Hepatocyte (in vitro differentiated cells): ENCODE measurements at regions not wholly inside any gene's neighbourhood (a gene's known extent, or its start where the extent isn't known, plus 50 kb on each side); places are given as distances from the start of the nearest gene placed in this dataset.

Source experiments
- DNase-seq: peaks from one replicate; pipeline ENCODE4 v3.0.0-alpha.2; 2016; ENCODE audit warnings: low spot score
- H2AFZ ChIP-seq: fragments of 200-600 bp; sonication (generic); 2 replicates; pipeline ENCODE4 v1.6.0; 2016; ENCODE audit warnings: antibody characterized with exemption, mild to moderate bottlenecking
- H3K27ac ChIP-seq: fragments of 200-600 bp; sonication (generic); 2 replicates; pipeline ENCODE4 v1.5.1; 2016; ENCODE audit warnings: mild to moderate bottlenecking
- H3K27me3 ChIP-seq: fragments of 200-600 bp; sonication (generic); 2 replicates; pipeline ENCODE4 v1.6.1; 2016
- H3K36me3 ChIP-seq: fragments of 200-600 bp; sonication (generic); replicated peaks from 2 replicates; pipeline ENCODE4 v1.5.1; 2016; ENCODE audit warnings: low read depth; ENCODE audit not compliant: insufficient read depth
- H3K4me1 ChIP-seq: fragments of 200-600 bp; sonication (generic); 2 replicates; pipeline ENCODE4 v1.5.1; 2016; ENCODE audit warnings: mild to moderate bottlenecking, moderate library complexity; ENCODE audit not compliant: insufficient read depth
- H3K4me2 ChIP-seq: fragments of 200-600 bp; sonication (generic); 2 replicates; pipeline ENCODE4 v1.6.0; 2016
- H3K4me3 ChIP-seq: fragments of 200-600 bp; sonication (generic); 2 replicates; pipeline ENCODE4 v1.5.1; 2016; ENCODE audit warnings: mild to moderate bottlenecking
- H3K79me2 ChIP-seq: fragments of 200-600 bp; sonication (generic); 2 replicates; pipeline ENCODE4 v1.6.0; 2017; ENCODE audit warnings: mild to moderate bottlenecking
- H3K9me2 ChIP-seq: fragments of 200-600 bp; sonication (generic); replicated peaks from 2 replicates; pipeline ENCODE4 v1.6.0; 2017; ENCODE audit warnings: mild to moderate bottlenecking; ENCODE audit not compliant: insufficient read depth
- H3K9me3 ChIP-seq: fragments of 200-600 bp; sonication (generic); 2 replicates; pipeline ENCODE4 v1.5.1; 2016; ENCODE audit warnings: low read depth, mild to moderate bottlenecking
- H4K20me1 ChIP-seq: fragments of 200-600 bp; sonication (generic); 2 replicates; pipeline ENCODE4 v1.6.0; 2016; ENCODE audit warnings: mild to moderate bottlenecking; ENCODE audit not compliant: insufficient read depth, poor library complexity, severe bottlenecking
- CTCF ChIP-seq: fragments of 200-600 bp; sonication (generic); IDR thresholded peaks from 2 replicates; pipeline ENCODE4 v1.5.1; 2016; ENCODE audit warnings: antibody characterized with exemption, mild to moderate bottlenecking; ENCODE audit not compliant: poor library complexity
- EZH2 ChIP-seq: fragments of 200-600 bp; sonication (generic); IDR thresholded peaks from 2 replicates; pipeline ENCODE4 v1.6.1; 2016; ENCODE audit warnings: antibody characterized with exemption, mild to moderate bottlenecking, borderline replicate concordance
- EZH2phosphoT487 ChIP-seq: fragments of 200-600 bp; sonication (generic); IDR thresholded peaks from one replicate; pipeline ENCODE4 v1.6.1; 2018; ENCODE audit warnings: antibody characterized with exemption, mild to moderate bottlenecking, low read depth, moderate library complexity; ENCODE audit not compliant: unreplicated experiment, severe bottlenecking
- WGBS: methylation state at CpG from one replicate; pipeline ENCODE4 v1.1.6; 2016; ENCODE audit warnings: low lambda C conversion rate; ENCODE audit errors: missing lambda C conversion rate; 5-methylcytosine and 5-hydroxymethylcytosine counted together

- Histone ChIP-seq H3K4me2 (no peak overlapping the region), H3K9me2 (no peaks in the 10 kb centered on the region), H3K4me3 (no peak overlapping the region), H3K9me3 (no peaks in the 10 kb centered on the region), H3K27ac (no peak overlapping the region), H2AFZ (no peak overlapping the region), H4K20me1 (no peaks in the 10 kb centered on the region), H3K79me2 (no peaks in the 10 kb centered on the region), H3K27me3 (peaks cover 3% of the 10 kb centered on the region), H3K4me1 (no peaks in the 10 kb centered on the region), H3K36me3 (no peaks in the 10 kb centered on the region)
- no peak for DNase-seq
- no peak for TF ChIP-seq CTCF
- WGBS, result 92% methylated on average over 1 of the region's 1 CpG
Observed at GRCh38 chr10:78384049-78384431, 350.4 kb downstream of the RPS24 start.

DNA sequence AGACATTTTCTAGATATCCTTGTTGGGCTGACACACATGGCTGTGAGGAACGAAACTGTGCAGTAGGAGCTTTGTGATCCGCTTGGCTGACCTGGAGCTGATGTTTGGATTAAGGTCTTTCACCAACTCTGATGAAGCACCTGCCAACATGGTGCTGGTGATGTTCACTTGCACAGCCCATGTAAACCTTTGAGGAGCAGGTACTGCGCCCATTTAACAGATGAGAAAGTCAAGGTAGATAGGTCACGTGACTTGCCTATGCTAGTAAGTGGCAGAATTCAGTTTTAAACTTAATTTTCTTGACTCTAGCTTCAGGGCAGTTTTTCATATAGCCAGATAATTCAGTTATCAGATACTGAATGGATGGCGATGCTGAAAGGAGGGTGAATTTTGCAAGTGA is 351.9 kb downstream of the RPS24 start:
- Histone ChIP-seq H3K79me2 (no peaks in the 10 kb centered on the region), H4K20me1 (no peaks in the 10 kb centered on the region), H3K4me2 (no peak overlapping the region), H3K36me3 (no peaks in the 10 kb centered on the region), H2AFZ (no peak overlapping the region), H3K9me3 (no peaks in the 10 kb centered on the region), H3K9me2 (no peaks in the 10 kb centered on the region), H3K27me3 (peaks cover 3% of the 10 kb centered on the region), H3K4me1 (no peaks in the 10 kb centered on the region), H3K27ac (no peak overlapping the region), H3K4me3 (no peak overlapping the region)
- TF ChIP-seq EZH2phosphoT487 (no peak), EZH2 (no peak), CTCF (no peak)
- DNase-seq, result no peak
- WGBS, result 99% methylated on average over 5 of the region's 5 CpGs

- no peaks in the 10 kb centered on the region for H3K36me3 ChIP-seq
- no peaks in the 10 kb centered on the region for H3K9me2 ChIP-seq
- no peak overlapping the region for H3K4me2 ChIP-seq
- no peaks in the 10 kb centered on the region for H3K9me3 ChIP-seq
- no peaks in the 10 kb centered on the region for H4K20me1 ChIP-seq
- H2AFZ ChIP-seq, result no peak overlapping the region
- peaks cover 3% of the 10 kb centered on the region for H3K27me3 ChIP-seq
- 91% methylated on average over 5 of the region's 5 CpGs for WGBS
- TF ChIP-seq EZH2 (no peak), CTCF (no peak), EZH2phosphoT487 (no peak)
- H3K4me3 ChIP-seq, result no peak overlapping the region
- no peaks in the 10 kb centered on the region for H3K4me1 ChIP-seq
- no peaks in the 10 kb centered on the region for H3K79me2 ChIP-seq
- DNase-seq, result no peak
- no peak overlapping the region for H3K27ac ChIP-seq
Observed at GRCh38 chr10:78386509-78386908, 352.8 kb downstream of the RPS24 start.
